Sigmoid colon (tissue), 3 donors: ENCODE measurements at regions not wholly inside any gene's neighbourhood (a gene's known extent, or its start where the extent isn't known, plus 50 kb on each side); places are given as distances from the start of the nearest gene placed in this dataset.

ENCODE experiments used
- CTCF ChIP-seq, 4 experiments: fragments of 450-650 bp in 3 of 4; fragments of 200-600 bp in 1 of 4; IDR thresholded peaks; one replicate each; pipeline ENCODE4 v1.5.1; 2016 to 2019; ENCODE audit warnings: antibody characterized with exemption in 4 of 4, mild to moderate bottlenecking in 3 of 4, moderate library complexity in 2 of 4
- POLR2A ChIP-seq, 2 donors: fragments of 450-650 bp; IDR thresholded peaks; one replicate each; pipeline ENCODE4 v1.6.1; 2016; ENCODE audit warnings: antibody characterized with exemption in 2 of 2, mild to moderate bottlenecking in 2 of 2, moderate library complexity in 2 of 2

GRCh38 chr10:78454123-78454645 lies 420.5 kb downstream of the RPS24 start:
- TF ChIP-seq CTCF (IDR thresholded peaks at IDR 0.05), result no peak
- TF ChIP-seq POLR2A (IDR thresholded peaks at IDR 0.05), result no peak
